Skin of body (tissue), 1 donor: ENCODE measurements at regions not wholly inside any gene's neighbourhood (a gene's known extent, or its start where the extent isn't known, plus 50 kb on each side); places are given as distances from the start of the nearest gene placed in this dataset.

Experiments used
- DNase-seq: peaks from one replicate; lab custom pipeline; 2025; lab: John Stamatoyannopoulos, UW

- no peak for DNase-seq
These were observed 50.0 kb downstream of the PITPNM2 start for GRCh38 chr12:123100882-123101281.

GRCh38 chr12:123100450-123100849 is 50.4 kb downstream of the PITPNM2 start:
- DNase-seq: no peak

GRCh38 chr12:123099560-123100192 is 51.2 kb downstream of the PITPNM2 start:
- peak; percentile 17 for DNase-seq

GRCh38 chr12:123098780-123099179 is 52.1 kb downstream of the PITPNM2 start:
- DNase-seq: no peak

- DNase-seq: peak; percentile 28
These were observed 53.3 kb downstream of the PITPNM2 start for GRCh38 chr12:123097561-123098084.

GRCh38 chr12:123096741-123097140 is 54.1 kb downstream of the PITPNM2 start:
- no peak for DNase-seq

GRCh38 chr12:123096182-123096581 is 54.7 kb downstream of the PITPNM2 start:
- DNase-seq: no peak

- no peak for DNase-seq
These were observed 55.6 kb downstream of the PITPNM2 start for GRCh38 chr12:123095078-123095881.

- no peak for DNase-seq
These were observed 56.4 kb downstream of the PITPNM2 start for GRCh38 chr12:123094349-123095077.

- DNase-seq: no peak
These were observed 58.0 kb downstream of the PITPNM2 start for GRCh38 chr12:123092866-123093265.

GRCh38 chr12:123091230-123092150 is 59.4 kb downstream of the PITPNM2 start:
- DNase-seq: no peak

- no peak for DNase-seq
These were observed 61.1 kb downstream of the PITPNM2 start for GRCh38 chr12:123089631-123090353.

GRCh38 chr12:123089140-123089539 is 61.8 kb downstream of the PITPNM2 start:
- no peak for DNase-seq

- no peak for DNase-seq
These were observed 65.0 kb downstream of the PITPNM2 start for GRCh38 chr12:123085730-123086487.

GRCh38 chr12:123085066-123085465 is 65.8 kb downstream of the PITPNM2 start:
- DNase-seq: no peak

GRCh38 chr12:123083661-123084571 is 67.0 kb downstream of the PITPNM2 start:
- no peak for DNase-seq

- no peak for DNase-seq
These were observed 70.3 kb downstream of the PITPNM2 start for GRCh38 chr12:123080634-123081033.

GRCh38 chr12:123078531-123079155 is 72.2 kb downstream of the PITPNM2 start:
- DNase-seq: no peak
